Heart left ventricle (tissue), 13 donors: ENCODE measurements at regions not wholly inside any gene's neighbourhood (a gene's known extent, or its start where the extent isn't known, plus 50 kb on each side); places are given as distances from the start of the nearest gene placed in this dataset.

Experiments
- CTCF ChIP-seq, 12 donors: fragments of 200-600 bp; sonication (generic) in 4 of 12; IDR thresholded peaks; one replicate each; pipeline versions ENCODE4 v1.5.0 to v1.8.0; 2018 to 2022; ENCODE audit warnings: antibody characterized with exemption in 12 of 12, mild to moderate bottlenecking in 5 of 12
- POLR2A ChIP-seq, 2 donors: fragments of 450-650 bp; IDR thresholded peaks; one replicate each; pipeline ENCODE4 v1.6.1; 2017; ENCODE audit warnings: antibody characterized with exemption in 2 of 2, mild to moderate bottlenecking in 2 of 2, moderate library complexity in 2 of 2
- donor health status: ischemic (EF 13 %, LVEDD 7.1; RV severe dilation, severe dysfunction).
- donor health status: DM: no; HTN: yes; CAD: no.
- donor health status: DM: no; HTN: no; CAD: no.
- donor health status: ischemic (EF 25% LVEDD 6.9; RV normal size, moderate dysfunction).
- donor health status: ischemic (EF 25% LVEDD 5.7; RV mildly dilated, moderate dysfunction).
- donor health status: ischemic (EF 35%, LVEDD 5.7; RV mildly dilated, moderate dysfunction).
- donor health status: nonischemic (EF 11% LVEDD 7.7; RV severe dilation, severe dysfunction).
- donor health status: DM: yes; HTN: yes; CAD: no.
- donor health status: PGD.
- donor health status: ischemic (EF 29% LVEDD 5.4; RV normal size, mild dysfunction).
- donor health status: nonischemic (EF 23%, LVEDD 6.1; RV moderate dilation, normal function).

- TF ChIP-seq CTCF (IDR thresholded peaks at IDR 0.05), result no peak
- TF ChIP-seq POLR2A (IDR thresholded peaks at IDR 0.05), result no peak
Measured at GRCh38 chr4:130825284-130825683, 1729.3 kb downstream of the C4orf33 start.
